Neural cell (in vitro differentiated cells): ENCODE measurements at regions not wholly inside any gene's neighbourhood (a gene's known extent, or its start where the extent isn't known, plus 50 kb on each side); places are given as distances from the start of the nearest gene placed in this dataset.

Experiments
- H2AFZ ChIP-seq: fragments of 200-600, 300-800 bp; sonication (generic), shearing (Covaris generic); 2 replicates; pipeline ENCODE4 v1.6.0; 2014; ENCODE audit warnings: low read depth, mild to moderate bottlenecking, antibody characterized with exemption, low read length, moderate library complexity
- H3F3A ChIP-seq: fragments of 200-600 bp; shearing (Covaris generic); 2 replicates; pipeline ENCODE4 v1.6.1; 2016; ENCODE audit warnings: mild to moderate bottlenecking, moderate library complexity, mixed read lengths, antibody characterized with exemption, low read length; ENCODE audit not compliant: insufficient read depth, poor library complexity, severe bottlenecking
- H3K27ac ChIP-seq: fragments of 200-600, 300-800 bp; sonication (generic), shearing (Covaris generic); 2 replicates; pipeline ENCODE4 v1.5.1; 2014; ENCODE audit warnings: mild to moderate bottlenecking, low read length, moderate library complexity
- H3K27me3 ChIP-seq: fragments of 300-800, 200-600 bp; sonication (generic), shearing (Covaris generic); 2 replicates; pipeline ENCODE4 v1.6.0; 2014; ENCODE audit warnings: mild to moderate bottlenecking, low read depth, low read length, moderate library complexity; ENCODE audit not compliant: insufficient read depth
- H3K36me3 ChIP-seq: fragments of 300-800, 200-600 bp; sonication (generic), shearing (Covaris generic); 2 replicates; pipeline ENCODE4 v1.5.1; 2014; ENCODE audit warnings: mild to moderate bottlenecking, antibody characterized with exemption, low read length, moderate library complexity; ENCODE audit not compliant: insufficient read depth
- H3K4me2 ChIP-seq: fragments of 300-800, 200-600 bp; sonication (generic), shearing (Covaris generic); 2 replicates; pipeline ENCODE4 v1.6.0; 2014; ENCODE audit warnings: mild to moderate bottlenecking, low read length
- H3K4me3 ChIP-seq: fragments of 300-800, 200-600 bp; sonication (generic), shearing (Covaris generic); 2 replicates; pipeline ENCODE4 v1.5.1; 2014; ENCODE audit warnings: mild to moderate bottlenecking, low read length, moderate library complexity
- H3K79me2 ChIP-seq: fragments of 200-600 bp; shearing (Covaris generic); replicated peaks from 2 replicates; pipeline ENCODE4 v1.6.0; 2014; ENCODE audit warnings: mild to moderate bottlenecking, low read length, moderate library complexity; ENCODE audit not compliant: insufficient read depth
- H3K9ac ChIP-seq: fragments of 300-800, 200-600 bp; sonication (generic), shearing (Covaris generic); 2 replicates; pipeline ENCODE4 v1.6.1; 2016; ENCODE audit warnings: mild to moderate bottlenecking, low read length, mixed read lengths
- H3K9me2 ChIP-seq: fragments of 200-600 bp; shearing (Covaris generic); 2 replicates; pipeline ENCODE4 v1.6.1; 2016; ENCODE audit warnings: mild to moderate bottlenecking, low read length, mixed read lengths; ENCODE audit not compliant: insufficient read depth
- H3K9me3 ChIP-seq: fragments of 200-600, 300-800 bp; sonication (generic), shearing (Covaris generic); 2 replicates; pipeline ENCODE4 v1.6.1; 2016; ENCODE audit warnings: mild to moderate bottlenecking, mixed run types, low read length, moderate library complexity, mixed read lengths
- H4K20me1 ChIP-seq: fragments of 200-600 bp; shearing (Covaris generic); 2 replicates; pipeline ENCODE4 v1.6.1; 2016; ENCODE audit warnings: mild to moderate bottlenecking, mixed run types; ENCODE audit not compliant: insufficient read depth
- CTCF ChIP-seq: fragments of 450-650 bp; IDR thresholded peaks from 2 replicates; pipeline ENCODE4 v1.5.1; 2014; ENCODE audit warnings: antibody characterized with exemption, mild to moderate bottlenecking, moderate library complexity; ENCODE audit not compliant: poor library complexity, severe bottlenecking
- EP300 ChIP-seq: fragments of 450-650 bp; conservative IDR thresholded peaks from 2 replicates; pipeline ENCODE4 v1.6.1; 2014; ENCODE audit warnings: antibody characterized with exemption, mild to moderate bottlenecking, moderate library complexity; ENCODE audit not compliant: poor library complexity, severe bottlenecking
- EZH2 ChIP-seq: fragments of 200-600, 300-800 bp; shearing (Covaris generic), sonication (generic); IDR thresholded peaks from 2 replicates; pipeline ENCODE4 v1.6.1; 2014; ENCODE audit warnings: antibody characterized with exemption, low read length, borderline replicate concordance, mild to moderate bottlenecking; ENCODE audit not compliant: insufficient read depth, poor library complexity, severe bottlenecking
- MXI1 ChIP-seq: fragments of 450-650 bp; conservative IDR thresholded peaks from 2 replicates; pipeline ENCODE4 v1.6.1; 2014; ENCODE audit warnings: antibody characterized with exemption, mild to moderate bottlenecking; ENCODE audit not compliant: poor library complexity, severe bottlenecking
- POLR2AphosphoS5 ChIP-seq: IDR thresholded peaks from 2 replicates; pipeline ENCODE4 v1.6.1; 2012
- RAD21 ChIP-seq: fragments of 450-650 bp; conservative IDR thresholded peaks from 2 replicates; pipeline ENCODE4 v1.6.1; 2014; ENCODE audit warnings: antibody characterized with exemption, mild to moderate bottlenecking, moderate library complexity
- REST ChIP-seq: IDR thresholded peaks from 2 replicates; pipeline ENCODE4 v1.6.1; 2012; ENCODE audit warnings: borderline replicate concordance
- SMC3 ChIP-seq: fragments of 450-650 bp; conservative IDR thresholded peaks from 2 replicates; pipeline ENCODE4 v1.6.1; 2014; ENCODE audit warnings: antibody characterized with exemption, mild to moderate bottlenecking, moderate library complexity; ENCODE audit not compliant: poor library complexity
- TAF1 ChIP-seq: IDR thresholded peaks from 2 replicates; pipeline ENCODE4 v1.6.1; 2012; ENCODE audit warnings: low read depth

GRCh38 chr16:50954469-50954868 is 196.6 kb downstream of the SALL1 start:
- no peak overlapping the region for H3K9ac ChIP-seq
- H3F3A ChIP-seq = no peaks in the 10 kb centered on the region
- H3K9me2 ChIP-seq = no peaks in the 10 kb centered on the region
- H3K79me2 ChIP-seq = no peaks in the 10 kb centered on the region
- no peak for TF ChIP-seq TAF1
- no peak for TF ChIP-seq RAD21
- H3K9me3 ChIP-seq = no peaks in the 10 kb centered on the region
- H3K36me3 ChIP-seq = no peaks in the 10 kb centered on the region
- H3K27ac ChIP-seq = no peak overlapping the region
- no peaks in the 10 kb centered on the region for H4K20me1 ChIP-seq
- H3K4me3 ChIP-seq = no peak overlapping the region
- no peaks in the 10 kb centered on the region for H3K27me3 ChIP-seq
- H2AFZ ChIP-seq = no peak overlapping the region
- H3K4me2 ChIP-seq = no peak overlapping the region

GRCh38 chr16:50953290-50953689 is 197.8 kb downstream of the SALL1 start:
- TF ChIP-seq TAF1 = no peak
- no peak for TF ChIP-seq MXI1
- no peak for TF ChIP-seq EZH2
- TF ChIP-seq RAD21 = no peak
- no peak for TF ChIP-seq REST
- no peak for TF ChIP-seq POLR2AphosphoS5
- TF ChIP-seq SMC3 = no peak
- no peak for TF ChIP-seq EP300
- no peak for TF ChIP-seq CTCF
- Histone ChIP-seq H3K27me3 (no peaks in the 10 kb centered on the region), H3K4me3 (no peak overlapping the region), H3K9me2 (no peaks in the 10 kb centered on the region), H3K9ac (no peak overlapping the region), H3K27ac (no peak overlapping the region), H3K4me2 (no peak overlapping the region), H3K79me2 (no peaks in the 10 kb centered on the region), H4K20me1 (no peaks in the 10 kb centered on the region), H3F3A (no peaks in the 10 kb centered on the region), H2AFZ (no peak overlapping the region), H3K9me3 (no peaks in the 10 kb centered on the region), H3K36me3 (no peaks in the 10 kb centered on the region)

- no peaks in the 10 kb centered on the region for H3K9me3 ChIP-seq
- TF ChIP-seq MXI1 = no peak
- TF ChIP-seq SMC3 = no peak
- no peak for TF ChIP-seq RAD21
- no peak for TF ChIP-seq EP300
- TF ChIP-seq TAF1 = no peak
- no peak for TF ChIP-seq EZH2
- TF ChIP-seq POLR2AphosphoS5 = no peak
- TF ChIP-seq REST = no peak
- H3K27me3 ChIP-seq = no peaks in the 10 kb centered on the region
- no peak overlapping the region for H3K4me2 ChIP-seq
- H3K36me3 ChIP-seq = no peaks in the 10 kb centered on the region
- H3K9ac ChIP-seq = no peak overlapping the region
- no peaks in the 10 kb centered on the region for H3K79me2 ChIP-seq
- H4K20me1 ChIP-seq = no peaks in the 10 kb centered on the region
- no peaks in the 10 kb centered on the region for H3K9me2 ChIP-seq
- no peak overlapping the region for H3K4me3 ChIP-seq
- H3F3A ChIP-seq = no peaks in the 10 kb centered on the region
- no peak overlapping the region for H3K27ac ChIP-seq
- H2AFZ ChIP-seq = no peak overlapping the region
Measured at GRCh38 chr16:50950955-50951354, 200.1 kb downstream of the SALL1 start.
